HepG2 (cell line): ENCODE measurements at regions not wholly inside any gene's neighbourhood (a gene's known extent, or its start where the extent isn't known, plus 50 kb on each side); places are given as distances from the start of the nearest gene placed in this dataset.

Experiments used
- CCDC6 ChIP-seq: sonication (generic); formaldehyde crosslinking; IDR thresholded peaks from 2 replicates; pipeline ENCODE4 v1.8.1; 2022; ENCODE audit warnings: mild to moderate bottlenecking, missing genetic modification reagents, moderate library complexity
- FOXA3 ChIP-seq: IDR thresholded peaks from 2 replicates; pipeline ENCODE4 v1.6.1; 2016; ENCODE audit warnings: missing genetic modification reagents, missing compliant biosample characterization
- POLR2A ChIP-seq, 2 experiments: IDR thresholded peaks; 2 replicates each; pipeline ENCODE4 v1.6.1; 2011; ENCODE audit warnings: low read depth in 2 of 2, low read length in 2 of 2, mild to moderate bottlenecking in 1 of 2, moderate library complexity in 1 of 2; ENCODE audit not compliant: insufficient read depth in 1 of 2

GRCh38 chrX:130984782-130985181, 73.4 kb upstream of the ARHGAP36 start:
- TF ChIP-seq POLR2A (IDR thresholded peaks at IDR 0.05; ENCODE audit: insufficient read depth in 1 of 2, low read depth in 2 of 2, low read length in 2 of 2) (no peak), CCDC6 (CRISPR knock-in tag) (no peak), FOXA3 (no peak)
